T1000 (cell line): ENCODE measurements at regions not wholly inside any gene's neighbourhood (a gene's known extent, or its start where the extent isn't known, plus 50 kb on each side); places are given as distances from the start of the nearest gene placed in this dataset.
"Not testable (repeated sequence)": the region's sequence is repeated elsewhere in the genome, so short reads cannot be mapped to it uniquely, and the experiment has no call there.

ENCODE experiments used
- DNase-seq: peaks from one replicate; lab custom pipeline; 2025; ENCODE audit warnings: mixed read lengths; lab: John Stamatoyannopoulos, UW

GRCh38 chrY:6091599-6091998 lies 154.4 kb upstream of the TSPY2 start:
- DNase-seq: not testable (repeated sequence)

- DNase-seq: not testable (repeated sequence)
Observed at GRCh38 chrY:6130689-6131619, 115.1 kb upstream of the TSPY2 start.

- peak; percentile 1 for DNase-seq
Observed at GRCh38 chrY:6136149-6136548, 109.9 kb upstream of the TSPY2 start.
